ENCODE measurements at regions not wholly inside any gene's neighbourhood (a gene's known extent, or its start where the extent isn't known, plus 50 kb on each side); places are given as distances from the start of the nearest gene placed in this dataset.

DNA sequence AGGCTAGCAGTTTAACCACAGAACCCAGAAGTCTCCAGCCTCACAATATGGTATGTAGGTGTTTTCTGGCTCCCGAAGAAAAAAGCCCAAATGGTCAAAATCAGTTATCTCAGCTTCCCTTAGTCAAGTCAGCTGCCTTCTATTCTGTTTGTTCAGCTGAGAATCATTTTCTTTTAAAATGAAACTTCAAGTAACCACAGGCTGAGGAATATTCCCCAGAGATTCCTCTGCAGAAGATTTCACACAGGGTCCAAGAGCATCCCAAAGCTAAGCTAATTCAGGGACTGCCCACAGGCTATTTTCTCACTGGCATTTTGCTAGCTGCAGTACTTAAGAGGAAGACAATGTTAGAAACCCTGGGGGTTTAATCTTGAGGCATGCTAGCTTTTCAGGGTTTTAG is 977.0 kb upstream of the CHORDC1 start:
- Histone ChIP-seq H4K20me1 (ENCODE audit: control insufficient read depth, insufficient read depth, low read length, poor library complexity, severe bottlenecking) (no peaks in the 10 kb centered on the region), H3K4me2 (replicated peaks; ENCODE audit: low read depth, low read length, poor library complexity, severe bottlenecking) (no peak overlapping the region), H3K36me3 (replicated peaks in 1 of 2; ENCODE audit: control extremely low read depth in 1 of 2, control insufficient read depth in 1 of 2, extremely low read depth in 1 of 2, insufficient read depth in 2 of 2, low read length in 1 of 2) (no peaks in the 10 kb centered on the region), H3K27ac (ENCODE audit: low read length in 2 of 2) (no peak overlapping the region), H2AFZ (ENCODE audit: insufficient read depth, low read depth, low read length, poor library complexity, severe bottlenecking) (no peak overlapping the region), H3K27me3 (replicated peaks in 1 of 4; ENCODE audit: control extremely low read depth in 1 of 4, control insufficient read depth in 3 of 4, insufficient read depth in 4 of 4, low read length in 3 of 4) (no peaks in the 10 kb centered on the region), H3K9me3 (ENCODE audit: control extremely low read depth in 1 of 3, control insufficient read depth in 2 of 3, insufficient read depth in 1 of 3, low read length in 2 of 3) (no peaks in the 10 kb centered on the region), H3K4me3 (ENCODE audit: control extremely low read depth in 1 of 5, extremely low read depth in 1 of 5, insufficient read depth in 1 of 5, low read depth in 2 of 5, low read length in 4 of 5) (no peak overlapping the region), H3K4me1 (ENCODE audit: control insufficient read depth in 2 of 2, insufficient read depth in 2 of 2, low read length in 2 of 2) (no peaks in the 10 kb centered on the region), H3K79me2 (ENCODE audit: control insufficient read depth, insufficient read depth, low read length) (no peaks in the 10 kb centered on the region), H3K9ac (ENCODE audit: low read length) (no peak overlapping the region)
- CTCF ChIA-PET, result no interaction called here
- POLR2A ChIA-PET, result no interaction called here
- H3K4me1 Mint-ChIP-seq, result no peaks in the 10 kb centered on the region
- H3K9me3 Mint-ChIP-seq (ENCODE audit: insufficient read depth), result no peaks in the 10 kb centered on the region
- TF ChIP-seq, protein P1, sequence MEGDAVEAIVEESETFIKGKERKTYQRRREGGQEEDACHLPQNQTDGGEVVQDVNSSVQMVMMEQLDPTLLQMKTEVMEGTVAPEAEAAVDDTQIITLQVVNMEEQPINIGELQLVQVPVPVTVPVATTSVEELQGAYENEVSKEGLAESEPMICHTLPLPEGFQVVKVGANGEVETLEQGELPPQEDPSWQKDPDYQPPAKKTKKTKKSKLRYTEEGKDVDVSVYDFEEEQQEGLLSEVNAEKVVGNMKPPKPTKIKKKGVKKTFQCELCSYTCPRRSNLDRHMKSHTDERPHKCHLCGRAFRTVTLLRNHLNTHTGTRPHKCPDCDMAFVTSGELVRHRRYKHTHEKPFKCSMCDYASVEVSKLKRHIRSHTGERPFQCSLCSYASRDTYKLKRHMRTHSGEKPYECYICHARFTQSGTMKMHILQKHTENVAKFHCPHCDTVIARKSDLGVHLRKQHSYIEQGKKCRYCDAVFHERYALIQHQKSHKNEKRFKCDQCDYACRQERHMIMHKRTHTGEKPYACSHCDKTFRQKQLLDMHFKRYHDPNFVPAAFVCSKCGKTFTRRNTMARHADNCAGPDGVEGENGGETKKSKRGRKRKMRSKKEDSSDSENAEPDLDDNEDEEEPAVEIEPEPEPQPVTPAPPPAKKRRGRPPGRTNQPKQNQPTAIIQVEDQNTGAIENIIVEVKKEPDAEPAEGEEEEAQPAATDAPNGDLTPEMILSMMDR (IDR thresholded peaks at IDR 0.05), result no peak
- TF ChIP-seq EZH2 (IDR thresholded peaks at IDR 0.05; ENCODE audit: borderline replicate concordance, insufficient read depth, low read depth, low read length, poor library complexity, severe bottlenecking), result no peak
- no peak for ATAC-seq (ENCODE audit: low read depth)
- no peaks in the 10 kb centered on the region for H3K27me3 Mint-ChIP-seq
- no peak for DNase-seq
- no peak overlapping the region for H3K27ac Mint-ChIP-seq
- no CpG with 5 or more reads among the region's 1 CpG for WGBS (ENCODE audit: insufficient coverage)
- intact Hi-C loops (cut with micrococcal nuclease), result no loop called here
- H3K4me3 Mint-ChIP-seq, result no peak overlapping the region

DNA sequence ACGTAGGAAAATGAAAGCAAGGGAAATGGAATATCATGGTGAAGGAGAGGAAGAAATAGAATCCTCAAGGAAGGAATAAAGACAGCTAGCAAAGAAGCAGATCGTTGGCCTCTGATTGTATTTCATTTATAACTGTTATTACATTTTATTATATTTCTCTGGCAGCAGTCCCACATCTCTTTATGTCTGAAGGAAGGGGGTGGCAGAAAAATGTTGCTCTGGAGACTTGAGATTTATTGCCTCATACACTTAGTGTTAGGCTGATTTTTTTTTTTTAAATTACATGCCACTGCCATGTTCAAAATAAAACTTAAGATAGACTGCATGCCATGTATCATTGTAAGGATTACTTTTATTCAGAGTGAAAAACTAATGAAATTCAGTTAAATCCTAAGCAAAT is 971.7 kb upstream of the CHORDC1 start:
- POLR2A ChIA-PET, result no interaction called here
- intact Hi-C loops (cut with micrococcal nuclease), result no loop called here
- CTCF ChIA-PET, result no interaction called here

More for the DNA sequence above, 971.7 kb upstream of the CHORDC1 start:
- DNase-seq (no peak), ATAC-seq (ENCODE audit: low read depth) (no peak)
- H2AFZ ChIP-seq (ENCODE audit: insufficient read depth, low read depth, low read length, poor library complexity, severe bottlenecking), result no peak overlapping the region
- no peaks in the 10 kb centered on the region for H3K9me3 ChIP-seq (ENCODE audit: control extremely low read depth in 1 of 3, control insufficient read depth in 2 of 3, insufficient read depth in 1 of 3, low read length in 2 of 3)
- H3K4me1 ChIP-seq (ENCODE audit: control insufficient read depth in 2 of 2, insufficient read depth in 2 of 2, low read length in 2 of 2), result no peaks in the 10 kb centered on the region
- Mint-ChIP-seq H3K27me3 (no peaks in the 10 kb centered on the region), H3K4me3 (no peak overlapping the region), H3K27ac (no peak overlapping the region), H3K9me3 (ENCODE audit: insufficient read depth) (peaks cover 2% of the 10 kb centered on the region), H3K4me1 (no peaks in the 10 kb centered on the region)
- no peak overlapping the region for H3K27ac ChIP-seq (ENCODE audit: low read length in 2 of 2)
- no peaks in the 10 kb centered on the region for H3K36me3 ChIP-seq (replicated peaks in 1 of 2; ENCODE audit: control extremely low read depth in 1 of 2, control insufficient read depth in 1 of 2, extremely low read depth in 1 of 2, insufficient read depth in 2 of 2, low read length in 1 of 2)
- no peak overlapping the region for H3K4me3 ChIP-seq (ENCODE audit: control extremely low read depth in 1 of 5, extremely low read depth in 1 of 5, insufficient read depth in 1 of 5, low read depth in 2 of 5, low read length in 4 of 5)
- H3K4me2 ChIP-seq (replicated peaks; ENCODE audit: low read depth, low read length, poor library complexity, severe bottlenecking), result no peak overlapping the region
- no peaks in the 10 kb centered on the region for H4K20me1 ChIP-seq (ENCODE audit: control insufficient read depth, insufficient read depth, low read length, poor library complexity, severe bottlenecking)
- H3K9ac ChIP-seq (ENCODE audit: low read length), result no peak overlapping the region
- TF ChIP-seq EZH2 (IDR thresholded peaks at IDR 0.05; ENCODE audit: borderline replicate concordance, insufficient read depth, low read depth, low read length, poor library complexity, severe bottlenecking), result no peak
- TF ChIP-seq, protein P1 (IDR thresholded peaks at IDR 0.05), result no peak
- H3K27me3 ChIP-seq (replicated peaks in 1 of 4; ENCODE audit: control extremely low read depth in 1 of 4, control insufficient read depth in 3 of 4, insufficient read depth in 4 of 4, low read length in 3 of 4), result no peaks in the 10 kb centered on the region
- H3K79me2 ChIP-seq (ENCODE audit: control insufficient read depth, insufficient read depth, low read length), result no peaks in the 10 kb centered on the region
- 50% methylated on average over 1 of the region's 2 CpGs for WGBS (ENCODE audit: insufficient coverage)
